PC-9 (cell line): ENCODE measurements at regions not wholly inside any gene's neighbourhood (a gene's known extent, or its start where the extent isn't known, plus 50 kb on each side); places are given as distances from the start of the nearest gene placed in this dataset.

Experiments
- BruUV-seq: library from RNA; stranded (reverse); fragments of 400-500 nt; replicated peaks from 2 replicates; lab custom pipeline; 2021; lab: Mats Ljungman, UMichigan
- CTCF ChIA-PET: fragments of 300-600 bp; sonication (Branson Sonifier 250); formaldehyde crosslinking; loops from one replicate; lab custom pipeline; 2022; ENCODE audit warnings: antibody characterized with exemption; lab: Charles Lee
- POLR2A ChIA-PET: fragments of 300-600 bp; sonication (Branson Sonifier 250); formaldehyde crosslinking; loops from one replicate; lab custom pipeline; 2022; ENCODE audit warnings: antibody characterized with exemption; ENCODE audit not compliant: unreplicated experiment; lab: Charles Lee
- DNase-seq, 2 experiments: peaks; one replicate each; pipeline versions ENCODE4 v3.0.0 to v3.0.0-alpha.2; 2015 to 2022; ENCODE audit warnings: mixed read lengths in 1 of 2
- H2AFZ ChIP-seq: fragments of 200-600 bp; sonication (generic); 2 replicates; pipeline ENCODE4 v1.8.1; 2017; ENCODE audit warnings: antibody characterized with exemption
- H3F3A ChIP-seq: fragments of 200-600 bp; sonication (generic); 2 replicates; pipeline ENCODE4 v1.8.1; 2017; ENCODE audit warnings: antibody characterized with exemption, mild to moderate bottlenecking, low read depth; ENCODE audit not compliant: insufficient read depth
- H3K27ac ChIP-seq: fragments of 200-600 bp; sonication (generic); 2 replicates; pipeline ENCODE4 v1.6.1; 2016; ENCODE audit warnings: mixed run types
- H3K27me3 ChIP-seq: fragments of 200-600 bp; sonication (generic); 2 replicates; pipeline ENCODE4 v1.6.1; 2016; ENCODE audit warnings: low read depth, mixed run types; ENCODE audit not compliant: insufficient read depth
- H3K36me3 ChIP-seq: fragments of 200-600 bp; sonication (generic); 2 replicates; pipeline ENCODE4 v1.6.1; 2016; ENCODE audit warnings: low read depth, mixed run types
- H3K4me1 ChIP-seq: fragments of 200-600 bp; sonication (generic); replicated peaks from 2 replicates; pipeline ENCODE4 v1.6.1; 2016; ENCODE audit warnings: mixed run types; ENCODE audit not compliant: insufficient read depth
- H3K4me2 ChIP-seq: fragments of 200-600 bp; sonication (generic); 2 replicates; pipeline ENCODE4 v1.6.1; 2017; ENCODE audit warnings: mixed run types
- H3K4me3 ChIP-seq: fragments of 200-600 bp; sonication (generic); 2 replicates; pipeline ENCODE4 v1.6.1; 2016; ENCODE audit warnings: mixed run types
- H3K79me2 ChIP-seq: fragments of 200-600 bp; sonication (generic); 2 replicates; pipeline ENCODE4 v1.6.1; 2017; ENCODE audit warnings: low read depth, mixed run types
- H3K9me2 ChIP-seq: fragments of 200-600 bp; sonication (generic); 2 replicates; pipeline ENCODE4 v1.8.1; 2017; ENCODE audit warnings: mild to moderate bottlenecking; ENCODE audit not compliant: insufficient read depth
- H3K9me3 ChIP-seq: fragments of 200-600 bp; sonication (generic); 2 replicates; pipeline ENCODE4 v1.8.1; 2016; ENCODE audit warnings: low read depth; ENCODE audit not compliant: insufficient read depth
- H4K20me1 ChIP-seq: fragments of 200-600 bp; sonication (generic); 2 replicates; pipeline ENCODE4 v1.8.1; 2017; ENCODE audit not compliant: insufficient read depth
- CTCF ChIP-seq: fragments of 200-600 bp; sonication (generic); conservative IDR thresholded peaks from 2 replicates; pipeline ENCODE4 v1.6.1; 2017; ENCODE audit warnings: mixed run types, antibody characterized with exemption, mild to moderate bottlenecking, moderate library complexity
- EZH2 ChIP-seq: fragments of 200-600 bp; sonication (generic); IDR thresholded peaks from 2 replicates; pipeline ENCODE4 v1.8.0; 2017; ENCODE audit warnings: antibody characterized with exemption, low read depth
- intact Hi-C: fragments of 100-400 bp; cut with micrococcal nuclease; formaldehyde crosslinking; loops from one replicate; pipeline ENCODE4 v1.10.0; 2022; ENCODE audit not compliant: unreplicated experiment

GRCh38 chr6:3659748-3660147, 91.8 kb downstream of the PXDC1 start:
- Histone ChIP-seq H3K4me3 (no peak overlapping the region), H3K36me3 (no peaks in the 10 kb centered on the region), H4K20me1 (no peaks in the 10 kb centered on the region), H3K27me3 (no peaks in the 10 kb centered on the region), H3K9me2 (no peaks in the 10 kb centered on the region), H3K27ac (no peak overlapping the region), H3K79me2 (no peaks in the 10 kb centered on the region), H3F3A (no peaks in the 10 kb centered on the region), H3K4me2 (no peak overlapping the region), H3K4me1 (no peaks in the 10 kb centered on the region; the same call in 1 of the 2 replicates), H2AFZ (no peak overlapping the region), H3K9me3 (no peaks in the 10 kb centered on the region)
- TF ChIP-seq CTCF (no peak), EZH2 (no peak)
- ChIA-PET CTCF (no interaction called here), POLR2A (no interaction called here)
- no peak for DNase-seq
- intact Hi-C loops: no loop called here
- no TSS peak for BruUV-seq

GRCh38 chr6:3656076-3656475, 95.4 kb downstream of the PXDC1 start:
- H3F3A ChIP-seq: no peaks in the 10 kb centered on the region
- no peak overlapping the region for H3K4me2 ChIP-seq
- TF ChIP-seq CTCF (no peak), EZH2 (no peak)
- intact Hi-C loops: no loop called here
- no peaks in the 10 kb centered on the region for H3K9me3 ChIP-seq
- no peak for DNase-seq
- H3K9me2 ChIP-seq: no peaks in the 10 kb centered on the region
- no peaks in the 10 kb centered on the region for H3K36me3 ChIP-seq
- no peak overlapping the region for H2AFZ ChIP-seq
- POLR2A ChIA-PET: no interaction called here
- no TSS peak for BruUV-seq
- H3K79me2 ChIP-seq: no peaks in the 10 kb centered on the region
- no peaks in the 10 kb centered on the region for H3K4me1 ChIP-seq
- H3K27ac ChIP-seq: no peak overlapping the region
- CTCF ChIA-PET: no interaction called here
- H3K27me3 ChIP-seq: no peaks in the 10 kb centered on the region
- no peak overlapping the region for H3K4me3 ChIP-seq
- no peaks in the 10 kb centered on the region for H4K20me1 ChIP-seq

GRCh38 chr6:3654898-3655297, 96.6 kb downstream of the PXDC1 start:
- no peak for DNase-seq
- no peak overlapping the region for H2AFZ ChIP-seq
- no peaks in the 10 kb centered on the region for H3K79me2 ChIP-seq
- no peaks in the 10 kb centered on the region for H3K36me3 ChIP-seq
- no peak for TF ChIP-seq EZH2
- no peak for TF ChIP-seq CTCF
- no peak overlapping the region for H3K27ac ChIP-seq
- intact Hi-C loops: no loop called here
- no peaks in the 10 kb centered on the region for H3F3A ChIP-seq
- no TSS peak for BruUV-seq
- H3K4me1 ChIP-seq: no peaks in the 10 kb centered on the region
- H3K4me2 ChIP-seq: no peak overlapping the region
- CTCF ChIA-PET: no interaction called here
- POLR2A ChIA-PET: no interaction called here
- no peaks in the 10 kb centered on the region for H3K9me3 ChIP-seq
- H3K9me2 ChIP-seq: no peaks in the 10 kb centered on the region
- no peak overlapping the region for H3K4me3 ChIP-seq
- H3K27me3 ChIP-seq: no peaks in the 10 kb centered on the region
- no peaks in the 10 kb centered on the region for H4K20me1 ChIP-seq
